PC-3 (cell line): ENCODE measurements at regions not wholly inside any gene's neighbourhood (a gene's known extent, or its start where the extent isn't known, plus 50 kb on each side); places are given as distances from the start of the nearest gene placed in this dataset.

Source experiments
- ATAC-seq: fragments of 200-7000 bp; cut with Tn5 transposase; 2 replicates; pipeline ENCODE4 v1.9.1; 2020; ENCODE audit warnings: mild to moderate bottlenecking, moderate library complexity
- BruUV-seq: library from RNA; stranded (reverse); fragments of 400-500 nt; replicated peaks from 2 replicates; lab custom pipeline; 2021; lab: Mats Ljungman, UMichigan
- CTCF ChIA-PET: fragments of 300-600 bp; sonication (Branson Sonifier 250); formaldehyde crosslinking; loops from one replicate; lab custom pipeline; 2022; ENCODE audit warnings: antibody characterized with exemption; lab: Charles Lee
- POLR2A ChIA-PET: fragments of 300-600 bp; sonication (Branson Sonifier 250); formaldehyde crosslinking; loops from one replicate; lab custom pipeline; 2022; ENCODE audit warnings: antibody characterized with exemption; ENCODE audit not compliant: unreplicated experiment; lab: Charles Lee
- DNase-seq: peaks from one replicate; pipeline ENCODE4 v3.0.0-alpha.2; 2015
- H2AFZ ChIP-seq: fragments of 300-600 bp; sonication (generic); 2 replicates; pipeline ENCODE4 v1.6.0; 2016; ENCODE audit warnings: antibody characterized with exemption, low read length
- H3F3A ChIP-seq: fragments of 300-600 bp; sonication (generic); one replicate; pipeline ENCODE4 v1.6.0; 2017; ENCODE audit warnings: antibody characterized with exemption, low read length, control low read depth, mild to moderate bottlenecking; ENCODE audit not compliant: unreplicated experiment
- H3K27ac ChIP-seq: fragments of 300-600 bp; sonication (generic); 2 replicates; pipeline ENCODE4 v1.5.1; 2016; ENCODE audit warnings: mild to moderate bottlenecking, low read length
- H3K27me3 ChIP-seq: fragments of 300-600 bp; sonication (generic); 2 replicates; pipeline ENCODE4 v1.6.1; 2016; ENCODE audit warnings: low read length, mixed read lengths
- H3K36me3 ChIP-seq: fragments of 300-600 bp; sonication (generic); 2 replicates; pipeline ENCODE4 v1.6.1; 2016; ENCODE audit warnings: low read depth, mixed run types, low read length, mixed read lengths
- H3K4me1 ChIP-seq: fragments of 300-600 bp; sonication (generic); 2 replicates; pipeline ENCODE4 v1.5.1; 2016; ENCODE audit warnings: low read length; ENCODE audit not compliant: insufficient read depth
- H3K4me2 ChIP-seq: fragments of 300-600 bp; sonication (generic); 2 replicates; pipeline ENCODE4 v1.6.0; 2016; ENCODE audit warnings: low read length
- H3K4me3 ChIP-seq: fragments of 300-600 bp; sonication (generic); 2 replicates; pipeline ENCODE4 v1.5.1; 2016; ENCODE audit warnings: mild to moderate bottlenecking, low read length, mixed read lengths
- H3K79me2 ChIP-seq: fragments of 300-600 bp; sonication (generic); 2 replicates; pipeline ENCODE4 v1.6.1; 2017; ENCODE audit warnings: low read length, mixed read lengths
- H3K9ac ChIP-seq: fragments of 300-600 bp; sonication (generic); 2 replicates; pipeline ENCODE4 v1.6.0; 2016; ENCODE audit warnings: mild to moderate bottlenecking, low read length
- H3K9me2 ChIP-seq: fragments of 300-600 bp; sonication (generic); replicated peaks from 2 replicates; pipeline ENCODE4 v1.6.1; 2016; ENCODE audit warnings: mixed run types, low read length, mixed read lengths
- H3K9me3 ChIP-seq: fragments of 300-600 bp; sonication (generic); 2 replicates; pipeline ENCODE4 v1.6.1; 2016; ENCODE audit warnings: low read length, mixed read lengths
- H4K20me1 ChIP-seq: fragments of 300-600 bp; sonication (generic); 2 replicates; pipeline ENCODE4 v1.6.1; 2016; ENCODE audit warnings: low read length, mixed read lengths
- EZH2 ChIP-seq: fragments of 300-600 bp; sonication (generic); IDR thresholded peaks from one replicate; pipeline ENCODE4 v1.6.1; 2017; ENCODE audit warnings: antibody characterized with exemption, mild to moderate bottlenecking, low read length; ENCODE audit not compliant: unreplicated experiment
- EZH2phosphoT487 ChIP-seq: fragments of 300-600 bp; sonication (generic); IDR thresholded peaks from 2 replicates; pipeline ENCODE4 v1.6.1; 2018; ENCODE audit warnings: mild to moderate bottlenecking, antibody characterized with exemption, low read length, borderline replicate concordance
- intact Hi-C: fragments of 100-400 bp; cut with micrococcal nuclease; formaldehyde crosslinking; loops from 2 replicates; pipeline ENCODE4 v1.9.0; 2023
- TF ChIP-seq, protein P1 (sequence below): fragments of 300-600 bp; sonication (generic); conservative IDR thresholded peaks from 2 replicates; pipeline ENCODE4 v1.5.1; 2017; ENCODE audit warnings: antibody characterized with exemption, low read depth, mild to moderate bottlenecking, low read length

DNA sequence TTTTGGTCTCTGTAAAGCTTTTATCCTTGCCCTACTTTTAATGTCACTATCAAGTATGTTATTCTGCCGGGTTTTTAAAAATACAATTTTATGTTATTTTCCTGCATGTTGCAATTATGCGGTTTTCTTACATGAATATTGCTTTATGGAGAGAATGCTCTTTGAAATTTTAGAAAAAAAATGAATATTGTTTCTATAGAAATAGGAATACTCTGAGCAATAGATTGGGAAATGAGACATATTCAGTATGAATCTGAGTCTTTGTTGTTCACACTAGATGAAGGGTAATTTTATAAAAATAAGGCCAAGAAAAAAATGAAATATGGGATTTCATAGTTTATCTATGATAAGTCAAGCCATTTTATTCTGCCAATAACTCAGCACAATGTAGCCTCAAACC lies 142.2 kb upstream of the DTNA start:
- ATAC-seq = no peak
- BruUV-seq = no TSS peak
- H3F3A ChIP-seq = no peaks in the 10 kb centered on the region

DNA sequence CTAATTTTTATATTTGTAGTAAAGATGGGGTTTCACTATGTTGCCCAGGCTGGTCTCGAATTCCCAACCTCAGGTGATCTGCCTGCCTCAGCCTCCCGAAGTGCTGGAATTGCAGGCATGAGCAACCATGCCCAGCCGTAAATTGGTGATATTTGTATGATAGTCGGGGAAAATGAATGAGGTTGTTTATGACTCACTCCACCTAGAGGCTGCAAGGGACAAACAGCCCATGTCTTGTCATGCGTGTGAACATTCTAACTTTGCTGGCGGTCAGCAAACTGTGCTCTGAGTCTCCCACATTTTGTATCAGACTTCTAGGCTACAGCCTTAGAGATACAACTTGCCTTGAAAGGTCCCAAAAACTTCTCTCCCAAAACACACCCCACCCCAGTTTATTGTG lies 133.5 kb upstream of the DTNA start:
- H3F3A ChIP-seq = no peaks in the 10 kb centered on the region
- ChIA-PET POLR2A (no interaction called here), CTCF (interaction anchor here (0.6 kb wide), 1 partner anchor 233 kb away, joined by 3 read pairs; no protein-coding TSS in a partner anchor)
- H3K79me2 ChIP-seq = no peaks in the 10 kb centered on the region
- H3K4me2 ChIP-seq = no peak overlapping the region
- DNase-seq = no peak
- TF ChIP-seq EZH2phosphoT487 (no peak), EZH2 (no peak)
- TF ChIP-seq, protein P1, sequence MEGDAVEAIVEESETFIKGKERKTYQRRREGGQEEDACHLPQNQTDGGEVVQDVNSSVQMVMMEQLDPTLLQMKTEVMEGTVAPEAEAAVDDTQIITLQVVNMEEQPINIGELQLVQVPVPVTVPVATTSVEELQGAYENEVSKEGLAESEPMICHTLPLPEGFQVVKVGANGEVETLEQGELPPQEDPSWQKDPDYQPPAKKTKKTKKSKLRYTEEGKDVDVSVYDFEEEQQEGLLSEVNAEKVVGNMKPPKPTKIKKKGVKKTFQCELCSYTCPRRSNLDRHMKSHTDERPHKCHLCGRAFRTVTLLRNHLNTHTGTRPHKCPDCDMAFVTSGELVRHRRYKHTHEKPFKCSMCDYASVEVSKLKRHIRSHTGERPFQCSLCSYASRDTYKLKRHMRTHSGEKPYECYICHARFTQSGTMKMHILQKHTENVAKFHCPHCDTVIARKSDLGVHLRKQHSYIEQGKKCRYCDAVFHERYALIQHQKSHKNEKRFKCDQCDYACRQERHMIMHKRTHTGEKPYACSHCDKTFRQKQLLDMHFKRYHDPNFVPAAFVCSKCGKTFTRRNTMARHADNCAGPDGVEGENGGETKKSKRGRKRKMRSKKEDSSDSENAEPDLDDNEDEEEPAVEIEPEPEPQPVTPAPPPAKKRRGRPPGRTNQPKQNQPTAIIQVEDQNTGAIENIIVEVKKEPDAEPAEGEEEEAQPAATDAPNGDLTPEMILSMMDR = no peak
- intact Hi-C loops = no loop called here
- H3K9ac ChIP-seq = no peak overlapping the region
- H4K20me1 ChIP-seq = no peaks in the 10 kb centered on the region
- H3K9me3 ChIP-seq = no peaks in the 10 kb centered on the region
- H3K4me1 ChIP-seq = no peaks in the 10 kb centered on the region
- no peaks in the 10 kb centered on the region for H3K27me3 ChIP-seq
- no peak overlapping the region for H3K4me3 ChIP-seq
- H3K9me2 ChIP-seq = no peaks in the 10 kb centered on the region
- no TSS peak for BruUV-seq
- ATAC-seq = no peak
- no peak overlapping the region for H3K27ac ChIP-seq
- H2AFZ ChIP-seq = no peak overlapping the region
- no peaks in the 10 kb centered on the region for H3K36me3 ChIP-seq

More for the DNA sequence above, 142.2 kb upstream of the DTNA start:
- no peaks in the 10 kb centered on the region for H3K4me1 ChIP-seq
- ChIA-PET CTCF (no interaction called here), POLR2A (no interaction called here)
- no peak overlapping the region for H2AFZ ChIP-seq
- no peak for DNase-seq
- H3K4me3 ChIP-seq = no peak overlapping the region
- no peak overlapping the region for H3K4me2 ChIP-seq
- TF ChIP-seq EZH2phosphoT487 (no peak), EZH2 (no peak)
- TF ChIP-seq, protein P1 = no peak
- H3K9me3 ChIP-seq = no peaks in the 10 kb centered on the region
- H3K9ac ChIP-seq = no peak overlapping the region
- no peak overlapping the region for H3K27ac ChIP-seq
- no peaks in the 10 kb centered on the region for H3K36me3 ChIP-seq
- H3K27me3 ChIP-seq = no peaks in the 10 kb centered on the region
- no peaks in the 10 kb centered on the region for H4K20me1 ChIP-seq
- H3K79me2 ChIP-seq = no peaks in the 10 kb centered on the region
- H3K9me2 ChIP-seq = no peaks in the 10 kb centered on the region
- intact Hi-C loops = no loop called here

DNA sequence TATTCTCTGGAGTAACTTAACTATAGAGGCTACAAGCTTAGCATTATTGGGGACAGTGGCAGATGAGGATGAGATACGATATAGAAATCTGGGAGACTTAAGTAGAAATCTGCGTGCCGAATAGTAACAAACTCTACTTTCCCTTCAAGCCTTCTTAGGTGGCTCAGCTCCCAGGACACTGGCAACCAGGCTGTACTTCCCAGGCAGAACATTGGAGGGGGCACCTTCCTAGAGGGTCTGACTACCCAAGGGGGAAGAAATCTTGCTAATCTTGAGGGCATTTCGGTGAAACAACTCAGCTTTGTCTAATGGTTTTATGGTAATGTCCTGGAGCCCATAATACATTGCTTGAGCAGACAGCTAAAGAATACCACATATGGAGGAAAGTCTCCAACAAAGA lies 126.2 kb upstream of the DTNA start:
- no peaks in the 10 kb centered on the region for H3K27me3 ChIP-seq
- intact Hi-C loops = no loop called here
- H3K27ac ChIP-seq = no peak overlapping the region
- no peaks in the 10 kb centered on the region for H3K9me3 ChIP-seq
- no peak overlapping the region for H3K4me2 ChIP-seq
- no peak for DNase-seq
- TF ChIP-seq EZH2 (no peak), EZH2phosphoT487 (no peak)
- TF ChIP-seq, protein P1 = no peak
- H3F3A ChIP-seq = no peaks in the 10 kb centered on the region
- BruUV-seq = no TSS peak
- no peak overlapping the region for H3K4me3 ChIP-seq
- no peaks in the 10 kb centered on the region for H3K36me3 ChIP-seq
- H3K9ac ChIP-seq = no peak overlapping the region
- ATAC-seq = no peak
- H3K4me1 ChIP-seq = no peaks in the 10 kb centered on the region
- ChIA-PET POLR2A (no interaction called here), CTCF (no interaction called here)
- no peaks in the 10 kb centered on the region for H4K20me1 ChIP-seq
- no peaks in the 10 kb centered on the region for H3K79me2 ChIP-seq
- H3K9me2 ChIP-seq = no peaks in the 10 kb centered on the region
- H2AFZ ChIP-seq = no peak overlapping the region
